PC-3 (cell line): ENCODE measurements at regions not wholly inside any gene's neighbourhood (a gene's known extent, or its start where the extent isn't known, plus 50 kb on each side); places are given as distances from the start of the nearest gene placed in this dataset.

Source experiments
- EZH2 ChIP-seq: fragments of 300-600 bp; sonication (generic); IDR thresholded peaks from one replicate; pipeline ENCODE4 v1.6.1; 2017; ENCODE audit warnings: antibody characterized with exemption, mild to moderate bottlenecking, low read length; ENCODE audit not compliant: unreplicated experiment
- EZH2phosphoT487 ChIP-seq: fragments of 300-600 bp; sonication (generic); IDR thresholded peaks from 2 replicates; pipeline ENCODE4 v1.6.1; 2018; ENCODE audit warnings: mild to moderate bottlenecking, antibody characterized with exemption, low read length, borderline replicate concordance
- TF ChIP-seq, protein P1 (sequence below): fragments of 300-600 bp; sonication (generic); conservative IDR thresholded peaks from 2 replicates; pipeline ENCODE4 v1.5.1; 2017; ENCODE audit warnings: antibody characterized with exemption, low read depth, mild to moderate bottlenecking, low read length

DNA sequence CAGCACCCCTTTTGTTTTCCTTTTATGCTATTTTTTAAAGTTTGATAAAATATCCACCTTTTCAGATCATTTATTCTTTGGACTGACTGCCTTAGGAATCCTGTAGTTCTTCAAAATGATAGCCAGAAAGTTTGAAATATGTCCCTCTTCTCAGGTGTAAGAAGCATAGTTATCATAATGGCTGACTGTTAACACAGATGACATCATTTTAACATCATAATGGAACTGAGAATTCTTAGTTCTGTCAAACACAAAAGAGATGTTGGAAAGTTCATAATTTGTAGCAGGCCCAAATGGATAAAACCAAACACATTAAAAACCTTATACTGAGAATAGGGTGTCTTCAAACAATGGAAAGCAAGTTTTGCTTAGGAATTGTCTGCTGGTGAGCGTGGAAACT, 1254.4 kb downstream of the ADGRL3 start:
- TF ChIP-seq, protein P1, sequence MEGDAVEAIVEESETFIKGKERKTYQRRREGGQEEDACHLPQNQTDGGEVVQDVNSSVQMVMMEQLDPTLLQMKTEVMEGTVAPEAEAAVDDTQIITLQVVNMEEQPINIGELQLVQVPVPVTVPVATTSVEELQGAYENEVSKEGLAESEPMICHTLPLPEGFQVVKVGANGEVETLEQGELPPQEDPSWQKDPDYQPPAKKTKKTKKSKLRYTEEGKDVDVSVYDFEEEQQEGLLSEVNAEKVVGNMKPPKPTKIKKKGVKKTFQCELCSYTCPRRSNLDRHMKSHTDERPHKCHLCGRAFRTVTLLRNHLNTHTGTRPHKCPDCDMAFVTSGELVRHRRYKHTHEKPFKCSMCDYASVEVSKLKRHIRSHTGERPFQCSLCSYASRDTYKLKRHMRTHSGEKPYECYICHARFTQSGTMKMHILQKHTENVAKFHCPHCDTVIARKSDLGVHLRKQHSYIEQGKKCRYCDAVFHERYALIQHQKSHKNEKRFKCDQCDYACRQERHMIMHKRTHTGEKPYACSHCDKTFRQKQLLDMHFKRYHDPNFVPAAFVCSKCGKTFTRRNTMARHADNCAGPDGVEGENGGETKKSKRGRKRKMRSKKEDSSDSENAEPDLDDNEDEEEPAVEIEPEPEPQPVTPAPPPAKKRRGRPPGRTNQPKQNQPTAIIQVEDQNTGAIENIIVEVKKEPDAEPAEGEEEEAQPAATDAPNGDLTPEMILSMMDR: no peak
- TF ChIP-seq EZH2: no peak
- no peak for TF ChIP-seq EZH2phosphoT487
